ENCODE measurements at regions not wholly inside any gene's neighbourhood (a gene's known extent, or its start where the extent isn't known, plus 50 kb on each side); places are given as distances from the start of the nearest gene placed in this dataset.

- TF ChIP-seq, protein P1, sequence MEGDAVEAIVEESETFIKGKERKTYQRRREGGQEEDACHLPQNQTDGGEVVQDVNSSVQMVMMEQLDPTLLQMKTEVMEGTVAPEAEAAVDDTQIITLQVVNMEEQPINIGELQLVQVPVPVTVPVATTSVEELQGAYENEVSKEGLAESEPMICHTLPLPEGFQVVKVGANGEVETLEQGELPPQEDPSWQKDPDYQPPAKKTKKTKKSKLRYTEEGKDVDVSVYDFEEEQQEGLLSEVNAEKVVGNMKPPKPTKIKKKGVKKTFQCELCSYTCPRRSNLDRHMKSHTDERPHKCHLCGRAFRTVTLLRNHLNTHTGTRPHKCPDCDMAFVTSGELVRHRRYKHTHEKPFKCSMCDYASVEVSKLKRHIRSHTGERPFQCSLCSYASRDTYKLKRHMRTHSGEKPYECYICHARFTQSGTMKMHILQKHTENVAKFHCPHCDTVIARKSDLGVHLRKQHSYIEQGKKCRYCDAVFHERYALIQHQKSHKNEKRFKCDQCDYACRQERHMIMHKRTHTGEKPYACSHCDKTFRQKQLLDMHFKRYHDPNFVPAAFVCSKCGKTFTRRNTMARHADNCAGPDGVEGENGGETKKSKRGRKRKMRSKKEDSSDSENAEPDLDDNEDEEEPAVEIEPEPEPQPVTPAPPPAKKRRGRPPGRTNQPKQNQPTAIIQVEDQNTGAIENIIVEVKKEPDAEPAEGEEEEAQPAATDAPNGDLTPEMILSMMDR (IDR thresholded peaks at IDR 0.05; ENCODE audit: borderline replicate concordance, control extremely low read depth, extremely low read depth, insufficient read depth, missing control alignments) = peak; percentile 19
- in situ Hi-C loops (cut with MboI; ENCODE audit: low sequenced_read_pairs, unreplicated experiment) = no loop called here
- no peak for DNase-seq (ENCODE audit: low spot score)
Measured at GRCh38 chr11:135075740-135076139, 663.7 kb upstream of the B3GAT1 start.

DNA sequence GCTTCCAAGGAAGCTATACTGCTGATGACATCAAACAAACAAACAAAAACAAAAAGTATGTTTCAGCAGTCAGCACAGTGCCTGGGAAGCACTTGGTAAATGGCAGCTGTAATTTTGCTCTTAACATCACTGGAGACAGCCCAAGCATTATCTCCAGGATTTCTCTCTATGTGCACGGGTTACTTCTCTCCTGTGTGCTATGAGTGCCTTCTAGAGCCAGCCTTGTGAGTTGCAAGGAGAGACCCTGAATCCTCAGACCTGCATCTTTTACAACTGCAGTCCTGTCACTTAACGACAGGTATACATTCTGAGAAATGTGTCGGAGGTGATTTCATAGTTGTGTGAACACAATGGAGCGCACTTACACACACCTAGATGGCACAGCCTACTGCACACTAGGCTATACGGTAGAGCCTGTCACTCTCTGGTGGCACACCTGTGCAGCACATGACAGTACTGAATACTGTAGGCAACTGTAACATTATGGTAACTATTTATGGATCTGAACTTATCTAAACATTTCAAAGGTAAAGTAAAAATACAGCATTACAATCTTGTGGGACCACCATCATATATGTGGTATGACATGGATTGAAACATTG, 662.5 kb upstream of the B3GAT1 start:
- no peak for DNase-seq (ENCODE audit: low spot score)
- TF ChIP-seq, protein P1 (IDR thresholded peaks at IDR 0.05; ENCODE audit: borderline replicate concordance, control extremely low read depth, extremely low read depth, insufficient read depth, missing control alignments) = no peak
- in situ Hi-C loops (cut with MboI; ENCODE audit: low sequenced_read_pairs, unreplicated experiment) = no loop called here

DNA sequence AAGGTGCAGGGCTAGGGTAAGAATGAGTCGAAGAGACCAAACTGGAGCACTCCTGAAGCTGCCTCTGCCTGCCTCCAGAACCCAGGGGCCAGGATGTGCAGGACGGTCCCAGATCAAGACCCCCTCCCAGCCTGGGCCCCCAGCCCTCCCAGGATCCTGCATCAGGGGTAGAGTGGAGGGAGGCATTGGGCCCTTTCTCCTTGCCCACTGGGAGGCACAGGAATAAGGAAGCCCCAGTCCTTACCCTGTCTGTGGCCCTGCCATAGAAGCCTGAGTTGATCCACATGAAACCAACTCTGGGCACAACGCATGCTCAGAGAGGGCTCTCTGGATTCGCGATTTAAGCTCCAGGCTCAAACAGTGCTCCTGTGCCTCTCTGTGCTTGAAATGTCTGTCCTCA, 661.8 kb upstream of the B3GAT1 start:
- in situ Hi-C loops (cut with MboI; ENCODE audit: low sequenced_read_pairs, unreplicated experiment) = no loop called here

GRCh38 chr11:135073381-135073780, 661.3 kb upstream of the B3GAT1 start:
- TF ChIP-seq, protein P1 (IDR thresholded peaks at IDR 0.05; ENCODE audit: borderline replicate concordance, control extremely low read depth, extremely low read depth, insufficient read depth, missing control alignments) = no peak
- no peak for DNase-seq (ENCODE audit: low spot score)
- in situ Hi-C loops (cut with MboI; ENCODE audit: low sequenced_read_pairs, unreplicated experiment) = no loop called here

More for the DNA sequence above, 661.8 kb upstream of the B3GAT1 start:
- DNase-seq (ENCODE audit: low spot score) = no peak
- TF ChIP-seq, protein P1 (IDR thresholded peaks at IDR 0.05; ENCODE audit: borderline replicate concordance, control extremely low read depth, extremely low read depth, insufficient read depth, missing control alignments) = no peak

GRCh38 chr11:135069890-135070289, 657.8 kb upstream of the B3GAT1 start:
- in situ Hi-C loops (cut with MboI; ENCODE audit: low sequenced_read_pairs, unreplicated experiment) = no loop called here

DNA sequence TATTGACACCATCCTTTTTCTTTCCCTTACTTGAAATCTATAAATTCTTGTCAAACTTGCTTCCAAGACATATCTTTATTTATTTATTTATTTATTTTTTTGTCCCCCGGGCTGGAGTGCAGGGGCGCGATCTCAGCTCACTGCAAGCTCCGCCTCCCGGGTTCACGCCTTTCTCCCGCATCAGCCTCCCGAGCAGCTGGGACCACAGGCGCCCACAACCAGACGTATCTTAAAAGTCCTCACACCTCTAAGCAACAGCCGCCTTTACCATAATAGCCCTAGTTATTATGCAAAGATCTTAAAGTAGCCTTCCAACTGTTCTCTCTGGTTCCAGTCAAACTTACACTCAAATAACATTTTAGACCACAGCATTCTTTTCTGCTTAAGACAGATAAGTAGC, 657.0 kb upstream of the B3GAT1 start:
- no peak for DNase-seq (ENCODE audit: low spot score)
- in situ Hi-C loops (cut with MboI; ENCODE audit: low sequenced_read_pairs, unreplicated experiment) = no loop called here
- TF ChIP-seq, protein P1 (IDR thresholded peaks at IDR 0.05; ENCODE audit: borderline replicate concordance, control extremely low read depth, extremely low read depth, insufficient read depth, missing control alignments) = no peak

More at GRCh38 chr11:135069890-135070289, 657.8 kb upstream of the B3GAT1 start:
- DNase-seq (ENCODE audit: low spot score) = no peak
- TF ChIP-seq, protein P1 (IDR thresholded peaks at IDR 0.05; ENCODE audit: borderline replicate concordance, control extremely low read depth, extremely low read depth, insufficient read depth, missing control alignments) = no peak

All from GM13976 (cell line).